GM19328 (cell line): ENCODE measurements at regions not wholly inside any gene's neighbourhood (a gene's known extent, or its start where the extent isn't known, plus 50 kb on each side); places are given as distances from the start of the nearest gene placed in this dataset.
A peak's percentile ranks its signal among the peaks of the same experiment; 100 is the strongest.
"Not testable (repeated sequence)": the region's sequence is repeated elsewhere in the genome, so short reads cannot be mapped to it uniquely, and the experiment has no call there.

Experiments
- ATAC-seq: cut with Tn5 transposase; IDR thresholded peaks from one replicate; pipeline ENCODE4 v1.9.1; 2021; ENCODE audit warnings: mild to moderate bottlenecking, moderate library complexity; ENCODE audit not compliant: unreplicated experiment

DNA sequence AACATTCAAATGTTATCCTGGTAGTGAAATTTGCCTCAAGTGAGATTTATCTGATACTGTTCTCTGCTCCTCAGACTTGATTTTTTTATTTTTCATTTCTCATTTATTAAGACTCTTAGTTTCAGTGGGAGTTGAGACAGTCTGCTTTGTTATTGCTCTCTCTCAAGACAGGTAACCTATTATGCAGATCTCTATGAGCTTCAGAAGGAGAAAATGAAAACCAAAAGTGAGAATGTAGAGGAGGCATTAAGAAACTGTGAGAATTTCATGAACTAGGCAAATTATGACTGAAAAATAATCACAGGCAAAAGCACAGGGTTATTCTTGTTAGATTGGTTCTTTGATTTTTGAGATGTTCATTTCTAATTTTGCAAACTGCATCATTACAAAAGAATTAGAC lies 290.0 kb upstream of the CHORDC1 start:
- peak; percentile 45 for ATAC-seq

DNA sequence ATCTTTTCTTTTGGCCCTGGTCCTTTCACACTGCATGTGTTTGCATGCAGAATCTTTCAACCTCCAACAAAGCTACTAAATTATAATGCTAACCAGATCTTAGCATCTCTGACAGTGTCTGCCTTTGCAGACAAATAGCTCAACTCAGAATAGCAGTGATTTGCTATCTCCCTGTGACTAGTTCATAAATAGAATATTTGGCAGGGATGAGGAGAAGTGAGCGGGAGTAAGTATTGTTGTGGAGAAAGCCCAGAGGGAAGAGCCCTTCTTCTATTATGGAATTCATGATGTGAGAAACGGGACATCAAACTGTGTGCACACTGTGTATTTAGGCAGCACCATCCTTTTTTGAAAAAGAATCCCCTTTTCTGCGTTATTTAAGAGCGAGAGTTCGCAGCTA lies 288.0 kb upstream of the CHORDC1 start:
- ATAC-seq, result no peak

DNA sequence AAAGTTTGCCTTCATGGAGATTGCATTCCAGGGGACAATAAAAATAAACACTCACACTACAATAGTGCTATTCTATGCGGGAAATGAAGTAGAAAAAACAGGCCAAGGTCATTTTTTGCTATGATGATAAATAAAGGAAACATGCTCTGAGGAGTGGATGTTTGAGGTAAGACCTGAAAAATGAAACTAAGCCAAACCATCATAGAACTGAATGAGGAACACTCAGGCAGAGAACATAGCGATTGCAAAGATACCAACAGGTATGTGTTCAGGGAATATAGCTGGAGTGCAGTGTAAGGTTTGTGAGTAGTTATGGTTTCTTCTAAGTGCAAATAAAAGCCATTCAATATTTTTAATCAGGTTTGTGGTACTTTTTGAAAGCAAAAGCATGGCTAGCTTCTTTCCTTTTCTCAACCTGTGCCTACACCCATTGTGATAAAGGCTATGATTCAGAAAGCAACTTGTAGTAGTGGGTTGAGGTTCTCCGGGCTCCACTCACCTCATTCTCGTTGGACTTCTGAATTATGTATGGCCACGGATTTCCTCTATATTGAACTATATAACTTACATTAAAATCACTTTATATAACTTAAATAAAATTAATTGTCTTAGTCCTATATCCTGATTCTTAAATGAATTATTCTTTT lies 278.2 kb upstream of the CHORDC1 start:
- no peak for ATAC-seq

DNA sequence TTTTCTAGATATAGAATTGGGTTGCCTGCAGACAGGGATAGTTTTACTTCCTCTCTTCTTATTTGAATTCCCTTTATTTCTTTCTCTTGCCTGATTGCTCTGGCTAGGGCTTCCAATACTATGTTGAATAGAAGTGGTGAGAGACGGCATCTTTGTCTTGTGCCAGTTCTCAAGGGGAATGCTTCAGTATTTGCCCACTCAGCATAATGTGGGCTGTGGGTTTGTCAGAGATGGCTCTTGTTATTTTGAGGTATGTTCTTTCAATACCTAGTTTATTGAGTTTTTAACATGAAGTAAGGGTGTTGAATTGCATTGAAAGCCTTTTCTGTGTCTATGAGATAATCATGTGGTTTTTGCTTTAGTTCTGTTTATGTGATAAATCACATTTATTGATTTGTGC lies 273.9 kb upstream of the CHORDC1 start:
- ATAC-seq, result no peak

DNA sequence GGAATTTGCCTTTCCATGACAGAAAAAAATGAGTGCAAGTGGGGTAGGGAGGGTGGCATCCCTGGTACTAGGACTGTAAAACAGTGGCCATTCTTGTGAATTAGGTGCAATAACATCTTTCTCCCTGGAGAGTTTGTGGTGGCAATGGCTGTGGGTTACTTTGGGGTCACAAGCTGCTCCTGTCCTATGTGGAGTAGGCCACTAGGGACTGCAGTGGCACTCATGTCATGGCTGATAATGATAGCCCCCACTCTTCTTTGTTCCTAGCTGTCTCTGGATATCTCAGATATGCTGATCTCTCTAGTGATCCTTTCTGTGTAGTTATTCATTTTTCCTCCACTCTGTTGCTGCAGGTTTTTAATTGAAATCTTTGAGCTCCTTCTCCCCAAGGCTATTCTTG lies 270.5 kb upstream of the CHORDC1 start:
- ATAC-seq, result no peak

DNA sequence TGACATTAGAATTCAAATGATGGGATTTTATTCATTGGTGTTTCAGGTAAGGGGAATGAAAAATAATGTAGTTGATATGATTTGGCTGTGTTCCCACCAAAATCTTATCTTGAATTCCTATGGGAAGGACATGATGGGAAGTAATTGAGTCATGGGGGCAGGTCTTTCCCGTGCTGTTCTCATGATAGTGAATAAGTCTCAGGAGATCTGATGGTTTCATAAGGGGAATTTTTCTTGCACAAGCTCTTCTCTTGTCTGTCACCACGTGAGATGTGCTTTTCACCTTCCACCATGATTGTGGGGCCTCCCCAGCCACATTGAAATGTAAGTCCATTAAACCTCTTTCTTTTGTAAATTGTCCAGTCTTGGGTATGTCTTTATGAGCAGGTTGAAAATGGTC lies 268.6 kb upstream of the CHORDC1 start:
- ATAC-seq, result no peak

DNA sequence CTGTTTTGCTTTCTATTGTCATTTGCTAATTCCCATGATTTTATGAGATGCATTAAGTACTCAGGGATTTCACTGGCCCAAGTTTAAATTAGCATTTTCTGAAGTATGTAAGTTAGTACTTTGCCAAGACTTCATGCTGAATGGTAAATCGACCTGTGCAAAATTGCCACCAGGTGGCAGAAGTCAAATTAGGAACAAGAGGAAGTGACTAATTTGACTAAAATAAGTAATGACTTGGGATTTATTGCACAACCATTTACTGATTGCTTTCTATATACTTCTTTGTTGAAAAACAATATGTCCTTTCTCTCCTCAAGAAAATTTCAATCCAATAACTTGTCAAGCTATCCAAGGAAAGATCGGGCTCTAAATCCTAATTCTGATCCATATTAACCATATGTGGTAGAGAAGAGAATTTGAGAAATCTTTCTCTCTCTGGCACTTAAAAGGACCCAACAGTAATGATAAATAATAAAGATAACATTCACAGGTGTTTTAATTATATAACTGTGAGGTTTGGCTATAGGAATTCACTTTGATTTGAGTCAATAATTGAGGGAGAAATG lies 253.7 kb upstream of the CHORDC1 start:
- ATAC-seq, result no peak

DNA sequence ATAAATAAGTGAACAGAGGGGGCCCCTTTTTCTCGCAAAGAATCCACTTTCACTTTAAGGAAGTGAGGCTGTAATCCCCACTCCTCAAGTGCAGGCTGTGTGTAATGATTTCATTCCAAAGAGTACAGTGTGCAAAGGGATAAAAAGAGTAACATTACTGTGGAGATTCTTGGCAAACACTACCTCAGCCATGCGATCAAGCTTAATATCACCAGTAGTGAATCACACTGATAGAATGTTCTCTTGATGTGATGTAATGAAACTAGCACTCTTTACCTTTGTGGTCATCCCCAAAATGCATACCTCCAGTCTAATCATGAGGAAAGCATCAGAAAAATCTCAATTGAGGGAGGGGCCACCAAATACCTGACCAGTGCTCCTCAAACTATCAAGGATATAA lies 246.1 kb upstream of the CHORDC1 start:
- no peak for ATAC-seq

DNA sequence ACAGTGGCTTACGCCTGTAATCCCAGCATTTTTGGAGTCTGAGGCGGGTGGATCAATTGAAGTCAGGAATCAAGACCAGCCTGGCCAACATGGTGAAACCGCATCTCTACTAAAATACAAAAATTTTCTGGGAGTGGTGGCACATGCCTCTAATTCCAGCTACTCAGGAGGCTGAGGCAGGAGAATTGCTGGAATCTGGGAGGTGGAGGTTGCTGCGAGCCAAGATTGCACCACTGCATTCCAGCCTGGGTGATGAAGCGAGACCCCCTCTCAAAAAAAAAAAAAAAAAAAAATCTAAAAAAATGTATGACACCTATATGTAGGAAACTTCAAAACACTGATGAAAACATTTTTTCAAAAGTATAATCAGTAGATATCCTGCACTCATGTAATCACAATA lies 242.7 kb upstream of the CHORDC1 start:
- ATAC-seq, result no peak

DNA sequence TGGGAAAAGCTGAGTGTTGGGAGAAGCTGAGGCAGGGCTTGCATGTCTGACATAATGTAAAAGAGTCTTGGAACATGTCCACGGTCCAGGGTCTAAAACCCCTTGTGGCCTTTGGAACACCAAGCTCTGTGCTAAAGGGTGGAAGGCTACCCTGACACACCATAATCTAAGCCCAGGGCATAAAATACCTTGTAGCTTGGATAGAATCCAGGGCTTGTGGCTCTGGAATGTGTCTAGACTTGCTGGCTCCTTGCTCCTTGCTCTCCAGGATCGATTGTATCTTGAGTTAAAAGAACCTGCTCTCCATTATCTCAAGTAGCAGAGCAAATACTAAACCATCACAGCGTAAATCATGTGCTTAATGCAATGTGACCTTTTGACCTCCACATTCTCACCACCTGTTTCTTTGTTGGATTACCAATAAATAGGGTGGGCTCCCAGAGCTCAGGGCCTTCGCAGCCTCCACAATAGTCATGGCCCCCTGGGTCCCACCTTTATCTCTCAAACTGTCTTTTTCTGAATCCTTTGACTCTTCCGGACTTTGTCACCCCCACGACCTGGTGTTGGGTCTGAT lies 232.6 kb upstream of the CHORDC1 start:
- ATAC-seq, result not testable (repeated sequence)

DNA sequence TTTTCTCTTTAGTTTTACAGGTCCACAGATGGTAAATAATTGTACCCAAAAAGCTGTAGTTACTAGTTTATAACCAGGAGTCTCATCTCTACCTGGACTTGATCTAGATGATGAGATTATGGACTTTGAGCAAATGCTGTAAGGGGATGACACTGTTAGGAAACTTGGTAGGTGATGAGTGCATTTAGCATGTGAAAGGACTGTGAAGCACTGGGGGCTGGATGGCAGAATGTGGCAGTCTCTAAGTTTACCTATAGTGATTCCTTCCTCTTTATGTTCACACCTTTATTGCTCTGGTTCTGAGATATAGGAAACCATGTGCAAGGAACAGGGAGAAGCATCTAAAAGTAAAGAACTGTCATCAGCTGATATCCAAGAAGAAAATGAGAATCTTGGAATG lies 230.7 kb upstream of the CHORDC1 start:
- ATAC-seq, result no peak

DNA sequence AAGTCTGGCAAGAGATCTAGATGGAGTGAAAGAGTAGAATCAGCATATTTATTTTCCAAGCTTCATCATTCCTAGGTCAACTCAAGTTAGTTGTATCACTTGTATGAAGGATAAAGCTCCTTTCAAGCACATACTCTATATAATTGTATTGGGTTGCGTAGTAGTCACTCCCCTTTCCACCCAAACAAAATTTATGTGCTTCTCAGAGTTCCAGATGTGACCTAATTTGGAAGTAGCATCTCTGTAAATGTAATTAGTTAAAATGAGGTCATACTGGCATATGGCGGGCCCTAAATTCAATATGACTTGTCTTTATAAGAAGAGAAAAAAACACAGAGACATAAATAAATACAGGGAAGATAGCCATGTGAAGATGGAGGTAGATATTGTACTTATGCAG lies 226.8 kb upstream of the CHORDC1 start:
- no peak for ATAC-seq

DNA sequence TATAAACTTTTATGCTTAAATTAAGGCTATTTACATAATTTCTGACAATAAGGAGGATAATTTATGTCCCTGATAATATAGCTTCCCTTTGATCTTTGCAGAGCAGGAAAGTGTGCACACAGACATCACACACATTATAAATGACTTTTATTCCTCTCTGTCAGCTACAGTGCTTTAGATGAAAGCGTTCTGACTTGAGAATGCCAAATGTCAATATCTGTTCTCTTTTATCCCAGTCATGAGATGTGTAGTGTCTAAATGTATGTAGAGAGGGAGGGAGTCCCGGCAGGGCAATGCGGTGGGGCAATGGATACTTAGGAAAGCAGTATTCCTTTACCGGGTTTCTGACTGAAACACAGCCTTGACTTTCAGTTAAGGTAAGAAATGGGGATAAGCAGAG lies 225.4 kb upstream of the CHORDC1 start:
- no peak for ATAC-seq

DNA sequence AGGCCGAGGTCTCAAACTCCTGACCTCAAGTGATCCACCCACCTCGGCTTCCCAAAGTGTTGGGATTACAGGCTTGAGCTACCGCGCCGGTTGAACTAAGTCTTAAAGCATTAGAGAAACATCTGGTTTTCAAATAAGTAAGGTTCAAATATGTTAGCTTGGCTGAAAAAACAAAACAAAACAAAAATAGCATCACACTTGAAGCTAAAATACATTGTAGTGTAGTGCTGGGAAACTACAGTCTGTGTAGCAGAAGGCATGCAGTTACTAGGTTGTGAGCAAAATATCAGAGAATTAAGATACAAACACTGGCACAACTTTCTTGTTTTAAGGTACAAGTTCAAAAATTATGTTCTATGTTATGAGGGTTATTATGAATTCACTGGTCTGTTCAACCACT lies 224.8 kb upstream of the CHORDC1 start:
- ATAC-seq, result no peak

DNA sequence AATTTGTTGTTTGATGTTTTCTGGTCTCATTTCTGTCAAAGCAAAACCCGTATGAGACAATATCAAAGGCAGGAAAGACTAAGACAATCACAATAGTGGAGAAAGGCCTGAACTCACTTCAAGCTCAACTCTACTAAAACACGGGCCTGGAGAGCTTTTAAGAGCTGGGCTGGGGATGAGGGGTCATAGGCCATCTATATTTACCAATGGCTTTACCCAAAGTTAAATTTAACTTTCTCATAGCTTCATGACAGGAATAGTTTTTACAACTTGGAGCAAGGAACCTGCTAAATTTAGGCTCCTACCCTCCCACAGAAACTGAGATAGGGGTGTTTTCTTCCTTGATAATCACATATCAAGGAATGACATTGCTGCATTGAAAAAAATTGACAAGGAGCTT lies 223.4 kb upstream of the CHORDC1 start:
- ATAC-seq, result no peak

DNA sequence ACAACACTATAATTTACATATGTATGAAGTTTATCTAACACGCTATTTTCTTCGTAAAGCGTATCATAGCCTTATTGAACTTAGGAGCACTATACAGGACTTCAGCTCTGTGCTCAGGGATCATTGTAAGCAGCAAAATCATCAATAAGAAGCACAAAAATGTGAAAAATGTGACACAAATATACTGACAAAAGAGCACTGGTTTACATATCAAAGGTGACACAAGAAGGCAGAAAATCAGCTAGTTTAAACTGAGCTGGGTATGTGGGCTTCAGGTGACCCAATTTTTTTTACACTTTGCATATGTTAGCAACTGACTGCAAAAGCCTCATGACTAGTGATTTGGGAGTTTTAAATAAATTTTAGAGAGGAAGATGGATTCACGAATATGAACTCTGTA lies 215.2 kb upstream of the CHORDC1 start:
- ATAC-seq, result no peak

DNA sequence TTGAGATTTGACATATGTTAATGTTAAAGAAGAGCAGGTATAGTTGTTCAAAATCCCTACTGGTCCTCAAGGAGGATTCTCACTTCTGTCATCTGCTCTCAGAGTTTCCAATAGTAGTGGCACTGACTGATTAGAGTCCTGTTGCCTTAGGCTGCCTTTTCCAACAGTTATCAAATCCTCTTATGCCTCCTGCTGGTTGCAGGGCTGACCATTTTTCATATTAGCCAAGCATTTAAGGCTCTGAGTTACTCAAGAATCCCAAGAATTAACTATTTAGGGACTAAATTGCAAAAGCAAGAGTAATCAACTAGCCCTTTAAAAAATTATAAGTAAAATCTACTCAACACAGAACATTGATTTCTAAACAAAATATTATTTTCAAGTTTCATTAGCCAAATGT lies 212.0 kb upstream of the CHORDC1 start:
- no peak for ATAC-seq

DNA sequence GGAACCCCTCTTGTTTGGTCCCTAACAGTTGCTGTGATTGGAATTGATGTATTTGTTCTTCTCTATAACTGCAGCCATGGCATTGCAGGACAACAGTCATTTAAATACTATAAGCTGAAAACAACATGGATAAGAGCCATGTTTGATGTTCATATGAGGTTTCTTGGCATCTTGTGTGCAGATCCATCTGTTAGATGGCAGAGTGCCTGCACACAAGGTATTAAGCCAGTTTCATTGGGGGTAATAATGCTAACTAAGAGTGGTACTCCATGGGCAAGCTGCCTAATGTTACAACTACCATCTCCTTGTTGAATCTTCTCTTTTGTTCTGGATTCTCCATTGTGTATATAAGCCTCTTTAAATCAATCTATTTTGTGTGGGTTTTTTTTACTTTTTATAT lies 206.0 kb upstream of the CHORDC1 start:
- ATAC-seq, result no peak

DNA sequence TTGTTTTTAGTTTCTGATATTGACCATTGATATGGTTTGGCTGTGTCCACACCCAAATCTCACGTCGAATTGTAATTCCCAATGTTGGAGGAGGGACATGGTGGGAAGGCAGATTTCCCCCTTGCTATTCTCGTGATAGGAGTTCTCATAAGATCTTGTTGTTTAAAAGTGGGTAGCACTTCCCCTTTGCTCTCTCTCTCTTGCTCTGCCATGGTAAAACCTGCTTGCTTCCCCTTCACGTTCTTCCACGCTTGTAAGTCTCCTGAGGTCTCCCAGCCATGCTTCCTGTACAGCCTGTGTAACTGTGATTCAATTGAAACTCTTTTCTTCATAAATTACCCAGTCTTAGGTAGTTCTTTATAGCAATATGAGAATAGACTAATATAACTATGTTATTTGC lies 203.6 kb upstream of the CHORDC1 start:
- ATAC-seq, result no peak

DNA sequence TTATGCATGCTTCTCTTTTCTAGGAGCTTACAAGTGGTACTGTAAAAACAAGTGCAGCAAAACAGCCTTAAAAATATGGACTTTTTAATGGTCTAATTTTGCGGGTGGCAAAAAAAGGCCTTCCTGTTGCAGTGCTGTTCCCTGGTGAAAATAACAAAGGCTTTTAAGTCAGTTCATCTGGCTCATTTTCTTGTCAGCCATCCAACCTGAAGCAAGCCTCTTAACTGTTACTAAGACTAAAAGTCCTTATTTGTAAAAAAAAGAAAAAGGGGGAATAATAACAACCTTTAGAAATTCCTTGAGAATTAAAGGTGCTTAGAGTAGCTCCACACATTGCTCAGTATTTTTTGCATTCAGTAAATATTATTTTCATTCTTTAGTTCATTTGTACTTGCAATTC lies 200.5 kb upstream of the CHORDC1 start:
- ATAC-seq, result no peak

DNA sequence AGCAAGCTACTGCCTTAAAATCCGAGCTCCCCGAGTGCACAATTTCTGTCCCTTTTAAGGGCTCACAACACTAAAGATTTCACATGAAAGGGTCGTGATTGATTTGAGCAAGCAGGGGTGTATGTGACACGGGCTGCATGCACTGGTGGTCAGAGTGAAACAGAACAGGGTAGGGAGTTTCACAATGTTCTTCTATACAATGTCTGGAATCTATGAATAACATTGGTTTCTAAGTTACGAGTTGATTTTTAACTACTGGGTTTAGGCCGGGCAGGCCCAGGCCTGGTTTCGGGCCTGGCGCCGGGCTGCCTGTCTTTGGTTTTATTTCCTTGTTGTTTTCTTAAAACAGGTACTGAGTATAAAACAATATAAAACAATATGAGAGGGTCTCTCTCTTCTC lies 199.9 kb upstream of the CHORDC1 start:
- not testable (repeated sequence) for ATAC-seq

DNA sequence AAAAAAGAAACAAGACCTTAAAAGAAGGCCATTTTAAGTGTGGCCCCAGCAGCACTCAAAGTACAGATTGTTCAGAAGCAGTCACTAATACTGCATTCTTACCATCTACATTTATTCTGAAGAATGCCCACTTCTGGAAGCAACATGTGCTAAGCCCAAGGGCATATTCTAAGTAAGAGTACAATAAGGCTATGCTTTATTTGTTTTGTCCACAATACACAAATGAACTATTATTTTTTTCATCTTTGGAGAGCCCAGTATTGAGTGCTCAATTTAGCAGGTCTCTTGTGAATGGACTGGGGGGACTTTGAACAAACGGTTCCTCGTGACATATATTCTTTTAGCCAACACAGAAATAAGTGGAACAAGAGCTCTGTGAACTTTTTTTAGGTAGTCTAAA lies 191.4 kb upstream of the CHORDC1 start:
- ATAC-seq, result no peak

DNA sequence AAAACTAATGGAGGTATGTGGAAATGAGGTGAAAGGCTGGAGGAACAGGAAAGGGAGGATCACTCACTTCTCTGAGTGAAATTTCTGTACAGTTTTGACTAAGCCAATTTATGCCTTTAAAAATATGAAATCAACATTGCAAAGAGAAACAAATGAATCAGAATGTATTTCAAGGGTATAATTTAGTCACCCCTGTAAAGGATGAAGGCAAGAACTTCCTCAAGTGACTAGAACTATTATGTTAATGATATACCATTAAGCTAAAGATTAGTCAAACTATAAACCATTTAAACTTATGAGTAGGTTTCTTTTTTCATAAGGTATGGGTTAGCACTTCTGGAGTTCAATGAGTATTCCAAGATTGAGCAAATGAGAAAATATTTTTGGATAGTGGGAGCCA lies 184.5 kb upstream of the CHORDC1 start:
- no peak for ATAC-seq
